GM18858 (cell line): ENCODE measurements at regions not wholly inside any gene's neighbourhood (a gene's known extent, or its start where the extent isn't known, plus 50 kb on each side); places are given as distances from the start of the nearest gene placed in this dataset.

ENCODE experiments used
- ATAC-seq: cut with Tn5 transposase; IDR thresholded peaks from one replicate; pipeline ENCODE4 v1.9.1; 2021; ENCODE audit not compliant: unreplicated experiment

DNA sequence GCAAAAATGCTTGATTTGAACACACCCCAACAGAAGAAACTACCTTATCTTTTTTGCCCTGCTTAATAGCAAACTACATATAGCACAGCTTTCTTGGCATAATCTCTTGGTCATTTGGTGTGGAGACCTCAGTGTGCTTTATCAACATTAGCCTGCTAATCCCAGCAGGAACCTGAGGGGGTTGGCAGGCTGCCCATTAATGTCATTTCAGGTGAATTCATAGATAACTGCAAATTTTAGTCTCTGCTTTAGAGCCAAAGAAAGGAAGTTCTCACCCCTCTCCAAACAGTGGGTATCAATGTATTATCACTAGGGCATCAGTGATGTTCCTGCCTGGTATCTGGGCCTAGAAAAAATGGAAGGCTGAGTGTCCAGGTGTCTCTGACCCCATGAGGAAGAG, 489.0 kb downstream of the NTRK2 start:
- ATAC-seq, result no peak

DNA sequence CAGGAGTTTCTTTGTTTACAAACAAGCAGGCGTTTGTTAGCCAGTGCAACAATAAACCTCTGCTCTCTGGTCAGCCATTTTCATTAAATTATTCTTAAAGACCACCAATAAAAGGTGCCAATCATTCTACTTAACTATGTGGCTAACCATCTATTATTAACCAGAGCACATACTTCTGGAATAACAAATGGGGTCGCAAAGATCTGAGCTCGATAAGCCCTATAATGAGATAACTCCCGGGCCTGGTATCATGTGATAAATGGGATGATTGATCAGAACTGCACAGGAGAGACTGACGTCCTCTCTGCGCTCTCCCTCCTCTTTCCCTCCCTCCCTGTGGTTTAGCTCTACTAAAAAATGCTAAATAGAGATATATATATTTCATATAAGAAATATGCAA, 488.2 kb downstream of the NTRK2 start:
- ATAC-seq, result no peak

DNA sequence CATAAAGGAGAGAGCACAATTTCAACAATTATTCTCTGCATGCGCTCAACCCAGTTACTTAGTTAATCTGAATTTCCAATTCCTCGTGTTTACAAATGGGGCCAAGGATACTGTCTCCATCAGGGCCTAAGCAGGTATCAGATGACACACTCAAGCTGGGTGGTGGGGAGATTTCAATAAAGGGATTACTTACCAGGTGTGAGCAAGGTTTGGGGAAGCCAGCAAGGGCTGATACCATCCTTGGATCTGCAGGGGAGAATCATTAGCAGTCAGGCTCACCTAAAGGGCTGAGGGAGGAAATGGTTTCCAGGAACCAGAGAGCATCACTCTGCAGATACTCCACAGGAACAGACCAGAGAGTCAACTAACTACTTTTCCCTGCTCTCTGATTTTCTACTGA, 487.1 kb downstream of the NTRK2 start:
- ATAC-seq, result no peak

DNA sequence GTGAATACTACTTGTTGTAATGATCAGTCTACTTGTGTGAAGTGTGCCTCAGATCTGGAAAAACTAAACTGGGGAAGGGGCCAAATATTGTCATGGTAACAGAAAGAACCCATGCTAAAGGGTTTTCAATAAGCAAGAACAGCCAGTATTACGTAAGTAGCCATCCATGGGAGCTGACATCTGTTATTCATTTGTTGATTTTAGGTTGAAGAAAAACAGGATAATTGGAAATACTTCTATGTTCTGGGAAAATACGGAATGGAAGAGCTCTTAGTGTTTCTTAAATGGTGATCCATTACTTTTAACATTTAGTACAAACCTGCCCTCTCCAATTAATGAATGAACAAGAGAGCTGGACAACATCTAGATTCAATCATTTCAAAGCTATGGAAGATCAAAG, 485.8 kb downstream of the NTRK2 start:
- no peak for ATAC-seq

DNA sequence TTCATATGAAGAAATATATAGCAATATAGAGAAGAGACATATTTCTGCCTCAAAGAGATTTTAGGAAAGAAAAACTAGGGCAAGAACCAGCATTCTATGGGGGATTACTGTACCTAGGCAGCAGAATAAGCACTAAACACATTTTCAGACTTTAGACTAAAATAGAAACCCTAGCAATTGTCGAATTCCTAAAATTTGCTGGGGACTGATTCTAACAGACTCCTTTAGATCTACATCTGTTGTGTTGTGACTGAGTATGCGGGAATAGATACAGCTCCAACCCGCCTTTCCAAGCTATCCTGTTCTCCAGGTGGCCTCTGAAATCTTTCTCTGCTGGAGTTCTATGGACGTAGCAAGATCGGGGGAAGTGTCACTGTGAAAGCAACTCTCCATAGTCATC, 482.2 kb downstream of the NTRK2 start:
- ATAC-seq, result no peak

DNA sequence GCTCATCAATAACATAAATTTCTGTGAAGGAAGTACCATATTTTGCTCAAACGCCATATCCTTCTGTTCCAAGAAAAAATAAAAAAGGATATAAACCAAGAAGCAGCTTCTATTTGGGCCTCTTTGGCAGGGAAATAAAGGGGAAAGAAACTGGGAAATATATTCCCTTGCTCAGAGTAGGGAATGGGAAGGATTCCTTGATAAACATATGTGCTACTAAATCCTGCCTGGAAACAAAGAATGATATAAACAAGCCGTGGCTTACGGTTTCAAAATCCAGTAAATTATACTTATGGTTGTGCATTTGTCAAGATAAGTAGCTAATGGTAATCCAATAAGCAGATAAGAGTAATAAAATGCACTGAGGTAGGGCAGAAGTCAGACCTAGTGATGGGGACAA, 481.6 kb downstream of the NTRK2 start:
- ATAC-seq, result no peak

DNA sequence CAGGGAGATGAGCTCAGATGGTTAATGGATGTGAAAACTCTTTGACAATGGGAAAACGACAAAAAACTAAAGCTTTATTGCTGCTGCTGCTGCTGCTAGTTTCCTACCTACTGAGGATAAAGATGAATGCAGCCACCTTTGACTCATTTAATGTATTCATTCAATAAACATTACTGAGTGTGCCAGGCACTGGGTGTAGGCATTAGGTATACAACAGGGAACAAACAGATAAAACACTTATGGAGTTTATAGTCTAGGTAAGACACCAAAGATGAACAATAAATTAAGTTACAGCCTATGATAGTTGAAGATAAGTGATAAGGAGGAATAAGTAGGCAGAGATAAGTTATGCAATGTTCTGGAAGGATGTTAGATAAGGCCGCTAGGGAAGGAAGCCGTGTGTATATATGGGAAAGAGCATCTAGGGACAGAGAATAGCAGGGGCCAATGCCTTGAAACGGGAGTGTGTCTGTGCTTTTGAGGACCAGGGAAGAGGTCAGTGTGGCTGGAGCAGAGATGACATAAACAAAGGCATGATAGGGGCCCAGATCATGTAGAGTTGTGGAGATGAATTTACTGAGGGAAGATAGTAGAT, 477.6 kb downstream of the NTRK2 start:
- no peak for ATAC-seq

DNA sequence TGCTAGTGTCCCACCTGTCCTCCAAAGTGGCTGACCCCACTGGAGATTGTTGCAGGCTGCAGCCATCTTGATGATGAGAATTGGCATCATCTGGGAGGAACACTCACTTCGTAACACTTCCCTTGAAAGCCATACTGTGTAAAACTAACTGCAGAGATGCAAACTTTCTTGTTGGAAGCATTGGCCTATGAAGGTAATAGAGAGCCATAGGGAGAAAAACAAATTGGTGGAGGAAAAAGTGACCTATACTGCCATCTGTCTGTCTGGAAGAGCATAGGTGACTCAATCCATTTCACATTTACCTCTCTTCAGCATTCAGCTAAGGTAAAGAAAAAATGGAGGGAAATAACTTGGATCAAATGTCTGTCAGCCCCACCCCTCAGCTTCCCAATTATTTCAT, 473.4 kb downstream of the NTRK2 start:
- no peak for ATAC-seq

DNA sequence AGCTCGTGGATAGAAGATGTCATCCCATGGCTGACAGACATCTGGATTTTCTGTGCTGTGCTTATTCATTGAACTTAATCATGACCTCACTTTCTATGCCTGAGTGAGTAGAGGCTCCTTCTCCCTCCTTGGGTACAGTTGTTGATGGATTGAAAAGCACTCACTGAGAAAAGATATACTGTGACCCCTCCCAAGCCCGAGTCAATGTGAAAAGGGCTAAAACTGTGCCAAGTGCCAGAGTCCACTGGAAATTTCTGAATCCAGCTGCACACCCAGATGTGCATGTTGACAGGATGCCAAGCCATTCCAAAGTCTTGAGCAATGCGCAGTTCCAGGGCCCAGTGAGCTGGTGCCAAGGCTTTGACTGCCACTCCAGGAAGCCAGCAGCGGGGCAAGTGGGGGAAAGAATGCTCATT, 473.0 kb downstream of the NTRK2 start:
- no peak for ATAC-seq

DNA sequence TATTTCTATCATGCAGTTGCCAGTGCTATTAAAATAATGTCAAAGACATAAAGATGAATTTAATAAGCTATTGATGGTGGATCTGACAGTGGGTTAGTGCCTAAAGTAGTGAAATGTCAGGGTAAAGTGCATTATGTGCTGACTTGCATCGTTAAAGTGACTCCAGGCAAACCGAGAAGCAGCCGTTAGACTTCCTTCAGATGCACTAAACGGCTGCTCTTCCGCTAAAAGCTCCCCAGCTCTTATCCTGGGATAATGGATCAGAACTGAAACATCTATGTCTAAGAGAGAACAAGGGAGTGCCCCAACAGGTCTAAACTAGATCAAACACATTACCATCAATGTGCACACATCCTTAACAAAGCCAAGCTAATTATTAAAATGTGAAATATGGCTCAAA, 468.2 kb downstream of the NTRK2 start:
- ATAC-seq, result no peak

DNA sequence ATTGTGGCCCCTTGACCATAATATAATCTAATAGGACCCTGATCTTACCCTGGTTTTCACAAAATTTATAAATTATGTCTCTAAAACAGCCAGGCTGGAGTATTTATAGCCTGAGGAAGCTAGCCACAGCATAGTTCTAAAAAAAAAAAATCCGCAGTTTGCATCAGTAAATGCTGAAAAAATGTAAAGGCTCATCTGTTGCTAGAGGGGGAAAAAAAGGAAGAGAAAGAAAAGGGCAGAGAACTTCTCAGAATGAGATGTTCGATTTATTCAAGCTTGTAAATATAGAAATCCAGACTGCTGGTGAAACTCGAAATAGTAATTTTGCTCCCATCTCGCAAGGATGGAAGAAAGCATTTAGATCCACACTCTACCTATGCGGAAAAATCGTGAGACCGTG, 467.5 kb downstream of the NTRK2 start:
- no peak for ATAC-seq

DNA sequence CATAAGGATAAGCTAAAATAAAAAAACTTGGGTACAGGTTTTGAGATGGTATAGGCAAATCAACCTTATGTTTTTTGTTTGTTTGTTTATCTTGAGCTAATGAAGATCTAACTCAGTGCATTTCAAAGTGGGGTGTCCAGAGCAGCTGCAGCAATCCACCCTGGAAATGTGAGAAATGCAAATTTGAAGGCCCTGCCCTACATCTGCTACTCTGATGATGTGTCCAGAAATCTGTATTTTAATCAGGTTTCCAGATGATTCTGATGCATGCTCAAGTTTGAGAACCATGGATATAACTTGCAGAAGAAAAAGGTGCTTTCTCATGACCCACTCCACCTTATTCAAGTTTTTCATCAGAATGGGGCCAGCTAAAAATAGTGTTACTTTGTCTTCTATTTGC, 467.0 kb downstream of the NTRK2 start:
- no peak for ATAC-seq

DNA sequence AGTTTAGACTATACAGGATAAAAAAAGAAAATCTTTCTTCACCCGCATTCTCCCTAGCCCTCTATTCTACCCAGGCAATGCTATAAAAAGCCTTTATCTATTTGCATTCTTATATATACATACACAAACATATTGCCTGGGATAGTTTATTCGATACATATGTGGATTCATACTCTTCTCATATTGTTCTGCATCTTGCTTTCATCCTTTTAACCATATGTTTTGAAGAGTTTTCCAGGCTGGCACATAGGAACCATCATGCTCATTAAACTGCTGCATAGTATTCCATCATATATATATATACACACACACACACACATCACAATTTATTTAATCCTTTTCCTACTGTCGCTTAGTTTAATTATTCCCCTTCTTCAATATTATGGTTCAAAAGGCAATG, 461.2 kb downstream of the NTRK2 start:
- no peak for ATAC-seq

DNA sequence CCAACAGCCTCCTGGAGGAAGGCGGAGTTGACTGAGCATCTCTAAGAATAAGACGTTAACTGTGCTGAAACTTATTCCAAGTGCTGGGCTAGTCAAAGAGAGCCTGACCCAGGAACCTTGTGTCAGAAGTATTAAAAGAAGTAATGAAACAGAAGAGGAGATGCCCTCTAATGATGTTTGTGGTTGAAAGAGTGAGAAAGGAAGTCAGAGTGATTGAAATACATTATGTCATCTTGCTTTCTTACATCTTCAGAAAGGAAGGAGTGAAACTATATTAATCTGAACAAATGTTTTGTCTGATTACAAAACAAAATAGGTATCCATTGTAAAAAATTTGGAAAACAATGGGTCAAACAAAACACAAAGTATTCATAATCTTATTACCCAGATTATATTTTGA, 460.7 kb downstream of the NTRK2 start:
- ATAC-seq, result no peak

DNA sequence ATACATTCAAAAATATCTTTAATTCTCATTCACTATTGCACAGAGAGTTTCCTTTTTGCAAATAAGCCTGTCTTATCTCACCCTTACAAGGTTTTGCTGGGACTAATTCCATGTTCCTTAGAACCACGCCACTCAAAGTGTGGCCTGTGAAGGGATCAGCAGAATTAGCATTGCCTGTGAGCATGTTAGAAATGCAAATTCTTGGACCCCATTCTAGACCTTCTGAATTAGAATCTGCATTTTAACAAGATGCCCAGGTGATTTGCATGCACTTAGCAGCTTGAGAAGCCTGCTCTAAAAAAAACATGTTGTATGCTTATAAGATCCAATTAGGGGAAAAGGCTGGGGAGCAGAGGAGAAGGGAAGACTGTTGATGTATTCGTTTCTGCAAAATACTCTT, 460.0 kb downstream of the NTRK2 start:
- ATAC-seq, result no peak

DNA sequence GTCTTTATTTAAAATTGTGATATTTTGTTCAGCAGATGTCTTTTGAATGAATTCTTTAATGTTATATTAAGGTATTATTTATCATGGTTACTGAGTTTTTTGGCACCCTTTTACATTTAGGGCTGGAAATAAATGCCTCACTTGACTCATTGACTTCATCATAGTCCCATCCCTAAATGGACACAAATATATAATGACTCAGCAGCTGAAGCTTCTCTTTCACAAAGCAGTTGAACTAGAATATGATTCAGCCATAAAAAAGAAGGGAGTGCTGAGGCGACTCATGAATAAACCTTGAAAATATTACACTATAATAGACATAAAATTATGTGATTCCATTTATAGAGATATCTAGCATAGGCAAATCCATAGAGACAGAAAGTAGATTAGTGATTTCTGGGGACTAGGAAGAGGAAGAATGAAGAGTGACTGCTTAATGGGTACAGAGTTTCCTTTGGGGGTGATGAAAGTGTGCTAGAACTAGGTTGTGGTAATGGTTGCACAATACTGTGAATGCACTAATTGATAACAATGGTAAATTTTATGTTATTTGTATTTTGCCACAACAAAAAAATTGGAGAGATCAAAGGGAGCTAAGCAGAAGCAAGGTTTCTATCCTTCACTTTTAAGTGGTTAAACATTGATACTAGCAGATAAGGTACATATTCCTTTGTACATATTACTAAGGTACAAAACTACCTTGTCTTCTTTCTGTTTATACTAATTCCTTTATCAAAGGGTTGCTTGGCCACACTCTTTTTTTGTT, 449.6 kb downstream of the NTRK2 start:
- ATAC-seq, result no peak

DNA sequence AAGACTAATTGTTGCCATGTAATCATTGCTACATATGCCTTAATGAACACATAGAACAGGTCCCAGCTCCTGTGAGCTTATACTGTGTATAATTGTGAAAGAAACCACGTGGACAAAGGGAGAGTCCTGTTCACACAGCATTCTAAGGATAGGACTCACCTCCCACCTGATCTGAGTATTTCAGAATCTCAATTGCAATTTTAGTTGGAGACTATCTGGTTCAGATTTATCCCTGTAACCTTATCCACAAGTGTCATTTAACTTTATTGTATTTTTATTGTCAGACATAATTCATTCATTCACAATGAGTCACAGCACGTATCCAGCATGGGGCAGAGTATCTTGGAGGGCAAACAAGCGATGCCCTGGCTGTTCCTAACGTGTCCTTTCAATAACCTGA, 448.3 kb downstream of the NTRK2 start:
- no peak for ATAC-seq

DNA sequence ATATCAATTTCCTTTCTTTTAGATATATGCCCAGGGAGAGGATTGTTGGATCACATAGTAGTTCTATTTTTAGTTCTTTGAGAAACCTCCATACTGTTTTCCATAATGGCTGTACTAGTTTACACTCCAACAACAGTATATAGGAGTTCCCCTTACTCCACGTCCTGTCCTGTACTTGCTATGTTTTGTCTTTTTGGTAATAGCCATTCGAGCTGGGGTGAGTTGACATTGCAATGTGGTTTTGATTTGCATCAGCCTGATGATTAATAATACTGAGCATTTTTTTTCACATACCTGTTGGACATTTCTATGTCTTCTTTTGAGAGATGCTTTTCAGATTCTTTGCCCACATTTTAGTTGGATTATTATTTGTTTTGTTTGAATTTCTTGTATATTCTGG, 445.9 kb downstream of the NTRK2 start:
- no peak for ATAC-seq

DNA sequence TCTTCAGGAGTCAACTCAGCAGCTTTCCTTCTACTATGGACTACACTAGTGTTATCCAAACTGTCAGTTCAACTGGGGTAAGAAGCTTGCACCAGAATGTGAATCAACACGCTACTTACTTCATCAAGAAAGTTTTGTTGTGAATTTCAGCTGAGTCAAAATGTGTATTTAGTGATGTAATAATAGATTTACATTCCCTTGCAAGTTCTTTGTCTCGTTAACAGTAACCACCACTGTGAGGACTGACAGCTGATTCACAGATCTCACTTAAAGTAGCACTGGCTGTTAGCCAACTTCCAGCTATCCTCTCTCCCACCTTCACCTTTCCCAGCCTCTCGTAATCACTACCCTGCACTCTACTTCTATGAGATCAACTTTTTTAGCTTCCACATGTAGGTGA, 445.3 kb downstream of the NTRK2 start:
- ATAC-seq, result no peak

DNA sequence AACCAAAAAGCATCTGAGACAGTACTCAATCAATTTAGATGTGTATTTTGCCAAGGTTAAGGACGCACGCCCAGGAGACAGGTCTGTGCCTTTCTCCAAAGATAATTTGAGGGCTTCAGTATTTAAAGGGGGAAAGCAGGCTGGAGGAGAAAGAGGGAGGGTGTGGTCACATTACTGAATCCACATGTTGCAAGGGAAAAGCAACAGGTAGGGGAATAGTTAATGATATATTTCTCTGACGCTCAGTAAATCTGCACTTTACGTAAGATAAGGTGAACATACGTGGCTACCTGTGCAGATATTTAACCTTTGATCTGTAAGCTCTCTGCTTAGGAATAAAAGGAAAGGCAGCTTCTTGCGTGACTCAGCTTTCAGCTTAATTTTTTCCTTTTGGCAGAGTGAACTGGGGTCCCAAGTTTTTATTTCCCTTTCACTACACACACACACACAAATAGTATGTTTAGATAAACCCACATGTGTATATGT, 443.4 kb downstream of the NTRK2 start:
- ATAC-seq, result no peak

DNA sequence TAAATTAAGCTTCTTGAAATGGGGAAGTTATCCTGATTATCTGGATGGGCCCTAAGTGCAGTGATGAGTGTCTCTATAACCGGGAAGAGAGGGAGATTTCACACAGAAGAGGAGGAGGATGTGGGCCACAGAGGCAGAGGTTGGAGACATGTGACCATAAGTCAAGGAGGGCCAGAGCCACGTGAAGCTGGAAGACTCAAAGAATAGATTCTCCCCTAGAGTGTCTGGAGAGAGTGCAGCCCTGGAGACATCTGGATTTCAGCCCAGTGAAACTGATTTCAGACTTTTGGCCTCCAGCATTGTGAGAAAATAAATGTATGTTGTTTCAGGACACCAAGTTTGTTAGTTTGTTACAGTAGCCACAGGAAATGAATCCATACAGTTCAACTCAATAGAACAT, 442.9 kb downstream of the NTRK2 start:
- no peak for ATAC-seq

DNA sequence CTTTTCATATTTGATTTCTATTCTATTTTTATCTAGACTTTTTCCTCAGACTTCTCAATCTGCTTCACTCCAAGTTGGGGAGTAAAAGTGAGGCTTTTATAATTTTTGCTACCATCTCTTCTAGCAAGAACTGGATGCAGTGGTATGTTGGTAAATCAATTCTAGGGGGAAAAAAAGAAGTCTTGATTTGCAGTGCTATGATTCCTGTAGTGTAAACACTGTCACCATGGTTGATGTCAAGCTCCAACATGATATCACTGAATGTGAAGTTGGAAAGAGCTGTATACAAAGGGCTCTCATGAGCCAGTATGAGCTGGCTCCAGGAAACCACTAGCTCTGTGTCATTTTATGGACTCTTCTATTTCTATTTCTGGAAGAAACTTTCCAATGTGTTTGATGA, 439.2 kb downstream of the NTRK2 start:
- no peak for ATAC-seq

DNA sequence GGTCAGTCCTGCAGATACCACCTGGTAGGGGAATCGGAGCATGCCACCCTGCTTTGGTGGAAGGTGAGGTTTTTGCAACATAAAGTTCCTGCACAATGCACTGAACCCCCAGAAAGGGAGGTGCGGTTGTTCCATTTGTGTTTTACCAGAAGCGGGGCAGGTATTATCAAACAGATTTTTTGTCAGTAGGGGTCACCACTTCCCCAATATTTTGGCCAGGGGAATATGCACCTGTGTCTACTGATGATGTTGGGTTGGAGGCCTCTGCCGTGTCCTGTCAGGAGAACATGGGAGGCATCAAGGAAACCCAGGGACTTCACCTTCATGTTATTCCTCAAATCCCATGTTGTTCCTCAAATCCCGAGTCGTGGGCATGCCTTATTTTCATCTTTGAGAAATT, 438.7 kb downstream of the NTRK2 start:
- ATAC-seq, result no peak
